Testis (tissue), 2 donors: ENCODE measurements at regions not wholly inside any gene's neighbourhood (a gene's known extent, or its start where the extent isn't known, plus 50 kb on each side); places are given as distances from the start of the nearest gene placed in this dataset.

Experiments
- DNase-seq: peaks from one replicate; pipeline ENCODE4 v3.0.0-alpha.2; 2019
- H3K27ac ChIP-seq, 2 donors: fragments of 200-600 bp; sonication (generic); one replicate each; pipeline ENCODE4 v1.5.1; 2019
- H3K27me3 ChIP-seq: fragments of 200-600 bp; sonication (generic); one replicate; pipeline ENCODE4 v1.5.1; 2019
- H3K36me3 ChIP-seq: fragments of 200-600 bp; sonication (generic); one replicate; pipeline ENCODE4 v1.5.1; 2017; ENCODE audit warnings: low read depth; ENCODE audit errors: missing control alignments
- H3K4me1 ChIP-seq: fragments of 200-600 bp; sonication (generic); one replicate; pipeline ENCODE4 v1.5.1; 2019
- H3K4me3 ChIP-seq, 2 donors: fragments of 200-600 bp; sonication (generic); one replicate each; pipeline ENCODE4 v1.5.1; 2017 to 2019
- H3K9me3 ChIP-seq: fragments of 200-600 bp; sonication (generic); one replicate; pipeline ENCODE4 v1.5.1; 2017
- POLR2A ChIP-seq: fragments of 450-650 bp; IDR thresholded peaks from one replicate; pipeline ENCODE4 v1.6.1; 2017; ENCODE audit warnings: antibody characterized with exemption, mild to moderate bottlenecking, moderate library complexity
- WGBS, 2 donors: methylation state at CpG; one replicate each; pipeline ENCODE4 v1.1.5; 2018; 5-methylcytosine and 5-hydroxymethylcytosine counted together
- intact Hi-C: fragments of 100-400 bp; cut with DNase I; formaldehyde crosslinking; loops from one replicate; pipeline ENCODE4 v1.15.1; 2023; ENCODE audit warnings: low total_unique reads
- TF ChIP-seq, protein P1 (sequence below), 3 experiments: fragments of 450-650 bp in 2 of 3; fragments of 200-600 bp in 1 of 3; sonication (generic) in 1 of 3; IDR thresholded peaks; one replicate each; pipeline ENCODE4 v1.5.1; 2016 to 2019; ENCODE audit warnings: antibody characterized with exemption in 3 of 3, mild to moderate bottlenecking in 2 of 3, moderate library complexity in 1 of 3

DNA sequence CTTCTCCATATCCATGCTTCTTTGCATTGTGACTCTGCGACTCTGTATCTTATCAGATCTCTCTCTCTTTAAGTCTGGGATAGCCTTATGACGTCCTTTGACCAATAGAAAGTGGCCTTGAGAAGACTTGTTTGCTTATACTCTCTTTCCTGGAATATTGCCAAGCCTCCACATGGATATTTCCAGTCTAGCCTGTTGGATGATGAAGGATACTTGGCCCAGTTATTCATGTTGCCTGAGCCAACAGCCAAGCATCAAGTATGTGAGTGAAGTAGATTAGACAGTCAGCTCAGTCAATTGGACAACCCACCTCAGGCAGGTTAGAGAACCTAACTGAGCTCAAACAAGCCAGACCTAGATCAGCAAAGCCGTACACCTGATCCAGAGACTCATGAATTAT, 864.2 kb upstream of the MGAT4C start:
- H3K36me3 ChIP-seq = no peaks in the 10 kb centered on the region
- no peak overlapping the region for H3K4me3 ChIP-seq
- TF ChIP-seq, protein P1, sequence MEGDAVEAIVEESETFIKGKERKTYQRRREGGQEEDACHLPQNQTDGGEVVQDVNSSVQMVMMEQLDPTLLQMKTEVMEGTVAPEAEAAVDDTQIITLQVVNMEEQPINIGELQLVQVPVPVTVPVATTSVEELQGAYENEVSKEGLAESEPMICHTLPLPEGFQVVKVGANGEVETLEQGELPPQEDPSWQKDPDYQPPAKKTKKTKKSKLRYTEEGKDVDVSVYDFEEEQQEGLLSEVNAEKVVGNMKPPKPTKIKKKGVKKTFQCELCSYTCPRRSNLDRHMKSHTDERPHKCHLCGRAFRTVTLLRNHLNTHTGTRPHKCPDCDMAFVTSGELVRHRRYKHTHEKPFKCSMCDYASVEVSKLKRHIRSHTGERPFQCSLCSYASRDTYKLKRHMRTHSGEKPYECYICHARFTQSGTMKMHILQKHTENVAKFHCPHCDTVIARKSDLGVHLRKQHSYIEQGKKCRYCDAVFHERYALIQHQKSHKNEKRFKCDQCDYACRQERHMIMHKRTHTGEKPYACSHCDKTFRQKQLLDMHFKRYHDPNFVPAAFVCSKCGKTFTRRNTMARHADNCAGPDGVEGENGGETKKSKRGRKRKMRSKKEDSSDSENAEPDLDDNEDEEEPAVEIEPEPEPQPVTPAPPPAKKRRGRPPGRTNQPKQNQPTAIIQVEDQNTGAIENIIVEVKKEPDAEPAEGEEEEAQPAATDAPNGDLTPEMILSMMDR (IDR thresholded peaks at IDR 0.05) = no peak
- no peak for TF ChIP-seq POLR2A
- DNase-seq = no peak
- H3K27me3 ChIP-seq = no peaks in the 10 kb centered on the region
- WGBS, 2 donors = 68 to 81% methylated on average over 3 of the region's 3 CpGs
- intact Hi-C loops = no loop called here
- no peak overlapping the region for H3K27ac ChIP-seq
- H3K9me3 ChIP-seq = no peaks in the 10 kb centered on the region
- H3K4me1 ChIP-seq = no peaks in the 10 kb centered on the region

DNA sequence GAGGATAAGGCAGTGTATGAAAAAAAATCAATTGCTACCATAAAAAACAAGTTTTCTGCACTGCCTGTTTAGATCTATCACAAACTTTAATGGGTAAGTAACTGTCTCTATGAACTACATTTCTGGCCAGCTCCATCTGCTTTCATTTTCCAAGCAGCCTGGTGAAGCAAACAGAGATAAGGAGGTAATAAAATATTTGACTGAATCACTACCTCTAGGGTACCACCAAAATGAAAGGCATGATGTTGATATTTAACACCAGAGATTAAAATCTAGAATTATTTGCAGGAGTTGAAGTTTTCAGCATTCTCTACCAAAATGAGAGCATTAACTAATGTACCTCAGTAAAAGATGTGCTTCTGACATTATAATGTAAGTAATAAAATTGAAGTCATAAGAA, 863.5 kb upstream of the MGAT4C start:
- TF ChIP-seq, protein P1 (IDR thresholded peaks at IDR 0.05) = no peak
- no peak for TF ChIP-seq POLR2A
- DNase-seq = no peak
- Histone ChIP-seq H3K27me3 (no peaks in the 10 kb centered on the region), H3K4me1 (no peaks in the 10 kb centered on the region), H3K36me3 (no peaks in the 10 kb centered on the region), H3K9me3 (no peaks in the 10 kb centered on the region), H3K4me3 (no peak overlapping the region), H3K27ac (no peak overlapping the region)
- intact Hi-C loops = no loop called here

DNA sequence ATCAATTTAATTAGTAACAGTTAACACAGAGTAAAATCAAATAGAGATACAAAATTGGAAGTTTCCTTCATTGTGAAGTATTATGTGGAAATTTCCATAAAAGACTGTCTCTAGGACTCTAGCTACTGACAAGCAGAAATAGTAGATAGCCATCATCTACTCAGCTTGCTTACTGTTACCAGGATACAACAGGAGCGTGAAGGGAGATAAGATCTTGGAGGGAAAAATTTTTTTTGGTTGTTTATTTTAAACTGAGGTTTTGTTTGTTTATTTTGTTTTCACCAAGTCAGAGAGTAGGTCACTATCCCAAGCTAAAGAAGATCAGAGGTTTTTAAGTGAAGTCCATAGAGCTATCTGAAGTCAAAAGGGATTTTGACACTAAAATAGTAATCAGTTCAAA, 861.3 kb upstream of the MGAT4C start:
- no peaks in the 10 kb centered on the region for H3K9me3 ChIP-seq
- intact Hi-C loops = no loop called here
- DNase-seq = no peak
- WGBS, 2 donors = 67 to 71% methylated on average over 1 of the region's 1 CpG
- H3K27ac ChIP-seq = no peak overlapping the region
- TF ChIP-seq, protein P1 (IDR thresholded peaks at IDR 0.05) = no peak
- no peak for TF ChIP-seq POLR2A
- no peaks in the 10 kb centered on the region for H3K27me3 ChIP-seq
- H3K4me3 ChIP-seq = no peak overlapping the region
- no peaks in the 10 kb centered on the region for H3K4me1 ChIP-seq
- H3K36me3 ChIP-seq = no peaks in the 10 kb centered on the region

DNA sequence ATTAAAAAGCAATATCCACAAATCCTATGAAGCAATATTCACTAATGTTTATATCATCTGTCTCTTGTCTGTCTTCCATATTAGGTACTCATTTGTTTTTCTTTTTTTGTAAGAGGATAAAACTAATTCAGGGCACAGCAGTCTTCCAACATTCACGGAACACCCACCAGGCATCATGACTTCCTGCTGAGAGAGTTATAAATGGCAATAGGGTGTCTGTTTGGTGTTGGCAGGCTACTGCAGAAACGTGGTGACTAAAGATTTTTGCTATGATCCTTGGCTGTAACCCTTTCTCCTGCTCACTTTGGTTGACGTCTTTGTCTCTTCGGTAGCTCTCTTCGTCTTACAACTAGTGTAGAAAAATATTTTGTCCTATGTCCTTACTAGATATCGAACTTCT, 860.6 kb upstream of the MGAT4C start:
- Histone ChIP-seq H3K27me3 (no peaks in the 10 kb centered on the region), H3K9me3 (no peaks in the 10 kb centered on the region), H3K4me1 (no peaks in the 10 kb centered on the region), H3K27ac (no peak overlapping the region), H3K4me3 (no peak overlapping the region), H3K36me3 (no peaks in the 10 kb centered on the region)
- no peak for DNase-seq
- TF ChIP-seq, protein P1 (IDR thresholded peaks at IDR 0.05) = no peak
- no peak for TF ChIP-seq POLR2A
- intact Hi-C loops = no loop called here
- WGBS, 2 donors = 77 to 81% methylated on average over 6 of the region's 6 CpGs

DNA sequence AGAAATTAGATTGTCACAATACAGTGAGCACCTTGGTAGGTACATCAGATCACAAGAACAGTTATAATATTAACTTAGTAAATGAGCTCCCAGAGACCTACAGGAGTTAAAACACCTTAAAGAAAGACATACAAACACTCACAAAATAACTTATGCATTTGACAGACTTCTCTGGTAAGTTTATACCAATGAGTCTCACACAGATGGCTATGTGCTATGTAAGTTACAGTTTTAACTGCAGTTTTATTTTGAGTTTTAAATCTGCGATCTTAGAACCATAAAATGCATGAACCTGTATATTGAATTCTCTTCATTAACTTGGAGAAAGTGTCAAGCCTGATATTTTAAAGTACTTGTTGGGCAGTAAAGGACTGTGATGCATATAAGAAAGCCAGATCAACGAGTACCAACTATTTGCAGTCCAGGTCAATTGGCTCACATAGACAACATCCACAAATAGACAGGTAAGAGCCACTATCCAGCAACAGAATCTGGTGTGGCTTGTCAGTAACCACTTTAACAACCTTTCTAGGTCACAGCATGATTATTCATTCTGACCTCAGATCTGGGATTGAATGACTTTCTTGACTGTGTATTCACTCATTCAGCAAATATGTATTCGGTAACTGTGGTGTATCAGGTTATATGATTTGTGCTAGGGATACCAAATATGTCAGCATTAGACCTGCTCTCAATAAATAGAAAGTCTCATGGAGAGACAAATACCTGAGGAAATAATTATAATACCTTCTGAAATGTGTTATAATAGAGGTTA, 856.6 kb upstream of the MGAT4C start:
- no peaks in the 10 kb centered on the region for H3K27me3 ChIP-seq
- TF ChIP-seq, protein P1 (IDR thresholded peaks at IDR 0.05) = no peak
- no peak for TF ChIP-seq POLR2A
- intact Hi-C loops = no loop called here
- H3K27ac ChIP-seq = no peak overlapping the region
- H3K4me3 ChIP-seq = no peak overlapping the region
- no peaks in the 10 kb centered on the region for H3K36me3 ChIP-seq
- no peak for DNase-seq
- H3K4me1 ChIP-seq = no peaks in the 10 kb centered on the region
- 92 to 95% methylated on average over 3 of the region's 3 CpGs for WGBS, 2 donors
- H3K9me3 ChIP-seq = no peaks in the 10 kb centered on the region
